ENCODE measurements at regions not wholly inside any gene's neighbourhood (a gene's known extent, or its start where the extent isn't known, plus 50 kb on each side); places are given as distances from the start of the nearest gene placed in this dataset.

- TF ChIP-seq CTCF (tag by site-specific recombination; IDR thresholded peaks at IDR 0.05) (no peak), ZNF221 (tag by site-specific recombination; IDR thresholded peaks at IDR 0.05; ENCODE audit: borderline replicate concordance) (no peak), HIC1 (tag by site-specific recombination; IDR thresholded peaks at IDR 0.05) (no peak), ZNF624 (tag by site-specific recombination; IDR thresholded peaks at IDR 0.05) (no peak), ZNF513 (tag by site-specific recombination; IDR thresholded peaks at IDR 0.05) (no peak)
These were observed 927.0 kb downstream of the SLC16A7 start for GRCh38 chr12:60522684-60523400.

Measured in HEK293 (cell line).